Panc1 (cell line): ENCODE measurements at regions not wholly inside any gene's neighbourhood (a gene's known extent, or its start where the extent isn't known, plus 50 kb on each side); places are given as distances from the start of the nearest gene placed in this dataset.
"Not testable (repeated sequence)": the region's sequence is repeated elsewhere in the genome, so short reads cannot be mapped to it uniquely, and the experiment has no call there.

ENCODE experiments used
- CTCF ChIP-seq: fragments of 450-650 bp; IDR thresholded peaks from 2 replicates; pipeline ENCODE4 v1.5.1; 2017; ENCODE audit warnings: mild to moderate bottlenecking
- POLR2AphosphoS5 ChIP-seq: IDR thresholded peaks from 2 replicates; pipeline ENCODE4 v1.6.1; 2012; ENCODE audit warnings: mild to moderate bottlenecking, low read depth, low read length, moderate library complexity
- TCF7L2 ChIP-seq: IDR thresholded peaks from 2 replicates; pipeline ENCODE4 v1.6.1; 2011; ENCODE audit warnings: mild to moderate bottlenecking, low read depth, low read length, inconsistent platforms

GRCh38 chr9:62897411-62898225 lies 1707.8 kb downstream of the SPATA31A7 start:
- not testable (repeated sequence) for TF ChIP-seq CTCF, TCF7L2, POLR2AphosphoS5
